K562 (cell line): ENCODE measurements at regions not wholly inside any gene's neighbourhood (a gene's known extent, or its start where the extent isn't known, plus 50 kb on each side); places are given as distances from the start of the nearest gene placed in this dataset.

Source experiments
- ATAC-seq: fragments of 200-7000 bp; cut with Tn5 transposase; 3 replicates; pipeline ENCODE4 v1.9.1; 2020; ENCODE audit warnings: moderate library complexity
- BruUV-seq: library from RNA; stranded (reverse); fragments of 400-500 nt; replicated peaks from 2 replicates; lab custom pipeline; 2021; lab: Mats Ljungman, UMichigan
- CTCF ChIA-PET: fragments of 300-600 bp; formaldehyde crosslinking; extraction: SDS; loops from one replicate; lab custom pipeline; 2021; ENCODE audit warnings: low intra/inter-chr PET ratio; lab: Yijun Ruan, JAX
- POLR2A ChIA-PET: fragments of 300-600, 350-650 bp; sonication (Branson Sonifier 250); formaldehyde crosslinking; extraction: SDS; loops from one replicate; lab custom pipeline; 2021; ENCODE audit warnings: antibody characterized with exemption, inconsistent platforms; lab: Yijun Ruan, JAX
- DNase-seq, 4 experiments: peaks; one replicate each; pipeline versions ENCODE4 v3.0.0 to v3.0.0-alpha.2; 2011 to 2018; ENCODE audit warnings: low spot score in 3 of 4, mixed read lengths in 3 of 4; ENCODE audit errors: extremely low read depth in 1 of 4
- FAIRE-seq: peaks from 2 replicates; lab custom pipeline; 2011; peaks lifted over from hg19 to GRCh38; lab: Jason Lieb, UNC
- H2AFZ ChIP-seq: 2 replicates; pipeline ENCODE4 v1.6.0; 2011; ENCODE audit warnings: low read depth, low read length, control low read depth, inconsistent platforms
- H3K27ac ChIP-seq: fragments of 200-600 bp; 3 replicates; pipeline ENCODE4 v1.8.0; 2011; ENCODE audit warnings: low read depth, mild to moderate bottlenecking, control low read depth, inconsistent platforms, low read length, moderate library complexity, mixed read lengths; ENCODE audit errors: extremely low read depth
- H3K27me3 ChIP-seq, 2 experiments: fragments of 300-600 bp in 1 of 2; 2 replicates in 1 of 2; 3 replicates in 1 of 2; pipeline versions ENCODE4 v1.6.0 to v1.8.0; 2011; ENCODE audit warnings: inconsistent platforms in 2 of 2, low read length in 2 of 2, mild to moderate bottlenecking in 1 of 2, mixed read lengths in 1 of 2, moderate library complexity in 1 of 2; ENCODE audit not compliant: control insufficient read depth in 2 of 2, insufficient read depth in 2 of 2
- H3K36me3 ChIP-seq: fragments of 300-600 bp; 3 replicates; pipeline ENCODE4 v1.8.0; 2011; ENCODE audit warnings: mild to moderate bottlenecking, low read length, inconsistent platforms; ENCODE audit not compliant: control insufficient read depth, insufficient read depth
- H3K4me1 ChIP-seq, 2 experiments: fragments of 200-600 bp in 1 of 2; replicated peaks in 1 of 2; 2 replicates in 1 of 2; 3 replicates in 1 of 2; pipeline versions ENCODE4 v1.5.1 to v1.8.0; 2011; ENCODE audit warnings: inconsistent platforms in 2 of 2, low read length in 2 of 2, mild to moderate bottlenecking in 1 of 2, mixed read lengths in 1 of 2, moderate library complexity in 1 of 2; ENCODE audit not compliant: control insufficient read depth in 2 of 2, insufficient read depth in 2 of 2
- H3K4me2 ChIP-seq: 2 replicates; pipeline ENCODE4 v1.6.1; 2011; ENCODE audit warnings: low read length, control low read depth, inconsistent platforms, mixed read lengths; ENCODE audit not compliant: insufficient read depth
- H3K4me3 ChIP-seq: fragments of 200-600 bp; sonication (generic), shearing (Covaris generic); 2 replicates; pipeline ENCODE4 v1.5.1; 2016; ENCODE audit warnings: control low read depth, inconsistent platforms
- H3K79me2 ChIP-seq: fragments of 200-600 bp; 3 replicates; pipeline ENCODE4 v1.8.0; 2011; ENCODE audit warnings: low read length, inconsistent platforms; ENCODE audit not compliant: control insufficient read depth, insufficient read depth
- H3K9ac ChIP-seq, 2 experiments: 2 replicates each; pipeline versions ENCODE4 v1.6.0 to v1.6.1; 2011; ENCODE audit warnings: low read depth in 2 of 2, low read length in 2 of 2, control low read depth in 1 of 2, inconsistent platforms in 1 of 2, mild to moderate bottlenecking in 1 of 2, mixed read lengths in 1 of 2; ENCODE audit not compliant: insufficient read depth in 1 of 2
- H3K9me1 ChIP-seq: one replicate; pipeline ENCODE4 v1.6.0; 2011; ENCODE audit warnings: inconsistent platforms, mild to moderate bottlenecking, low read length, moderate library complexity; ENCODE audit not compliant: control insufficient read depth, insufficient read depth
- H3K9me3 ChIP-seq: replicated peaks from 2 replicates; pipeline ENCODE4 v1.5.1; 2011; ENCODE audit warnings: low read depth, low read length, inconsistent platforms; ENCODE audit not compliant: control insufficient read depth, insufficient read depth
- H4K20me1 ChIP-seq: replicated peaks from 2 replicates; pipeline ENCODE4 v1.6.1; 2011; ENCODE audit warnings: low read length, inconsistent platforms, mixed read lengths; ENCODE audit not compliant: control insufficient read depth, insufficient read depth
- CEBPB ChIP-seq: fragments of 450-650 bp; IDR thresholded peaks from 2 replicates; pipeline ENCODE4 v1.6.1; 2016; ENCODE audit warnings: missing genetic modification characterization, missing compliant biosample characterization
- CEBPG ChIP-seq, 3 experiments: fragments of 200-800 bp in 1 of 3; sonication (Bioruptor generic) in 1 of 3; sonication (generic) in 1 of 3; formaldehyde crosslinking in 1 of 3; IDR thresholded peaks in 2 of 3; conservative IDR thresholded peaks in 1 of 3; 2 replicates each; pipeline versions ENCODE4 v1.6.1 to v1.8.0; 2016 to 2022; ENCODE audit warnings: missing compliant biosample characterization in 2 of 3, missing genetic modification characterization in 2 of 3, mild to moderate bottlenecking in 1 of 3, missing genetic modification reagents in 1 of 3
- SIN3B ChIP-seq: fragments of 450-650 bp; IDR thresholded peaks from 2 replicates; pipeline ENCODE4 v1.6.1; 2017; ENCODE audit warnings: low read depth, mild to moderate bottlenecking, moderate library complexity
- ZNF589 ChIP-seq: fragments of 200-800 bp; sonication (Bioruptor generic); IDR thresholded peaks from 2 replicates; pipeline ENCODE4 v1.6.1; 2016; ENCODE audit warnings: low read depth, missing genetic modification characterization, missing compliant biosample characterization
- WGBS: fragments of 100-300 bp; shearing (Covaris generic); methylation state at CpG from one replicate; pipeline ENCODE4 v1.1.6; 2016; ENCODE audit warnings: low coverage, mixed read lengths; ENCODE audit not compliant: insufficient coverage; ENCODE audit errors: missing lambda C conversion rate; 5-methylcytosine and 5-hydroxymethylcytosine counted together
- in situ Hi-C: fragments of 300-500 bp; cut with MboI; formaldehyde crosslinking; loops from 4 replicates; pipeline ENCODE4 v1.15.0; 2018; ENCODE audit warnings: inconsistent platforms, mixed read lengths
- intact Hi-C: fragments of 100-400 bp; cut with micrococcal nuclease; formaldehyde crosslinking; loops from 2 replicates; pipeline ENCODE4 v1.14.2; 2022
- TF ChIP-seq, protein P1 (sequence below): sonication (generic); formaldehyde crosslinking; IDR thresholded peaks from 2 replicates; pipeline ENCODE4 v1.8.0; 2022; ENCODE audit warnings: mild to moderate bottlenecking, missing genetic modification reagents, borderline replicate concordance

DNA sequence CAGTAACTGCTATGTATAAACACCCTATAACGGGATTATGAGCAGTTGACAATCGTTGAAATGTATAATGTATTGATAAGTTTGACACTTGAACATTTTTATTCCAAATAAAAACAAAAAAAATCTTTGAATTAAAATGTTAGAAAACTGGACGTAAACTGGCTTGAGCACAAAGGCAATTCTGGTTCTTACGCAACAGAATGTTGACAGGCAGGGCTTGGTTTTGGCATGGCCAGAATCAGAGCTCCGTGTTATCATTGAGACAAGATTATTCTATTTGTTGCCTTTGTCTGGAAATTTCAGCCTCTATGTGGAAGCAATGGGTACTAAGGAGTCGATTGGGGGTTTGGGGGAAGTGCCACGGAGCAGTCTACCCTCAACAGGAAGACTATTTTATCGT, 1028.6 kb upstream of the ZEB2 start:
- H3K4me2 ChIP-seq = no peak overlapping the region
- no peaks in the 10 kb centered on the region for H3K27me3 ChIP-seq
- TF ChIP-seq ZNF589 (CRISPR knock-in tag) = no peak
- peak; percentile 25; the same call in 1 of the 2 replicates for TF ChIP-seq CEBPB
- TF ChIP-seq SIN3B = no peak
- TF ChIP-seq CEBPG (CRISPR knock-in tag; IDR thresholded peaks at IDR 0.05) = no peak
- TF ChIP-seq CEBPG (tag; conservative IDR thresholded peaks at IDR 0.05 in 1 of 2, IDR thresholded peaks at IDR 0.05 in 1 of 2) = 0 out of 4 replicates have a peak, but pooled peaks of 1 of the 2 experiments have one; percentile 11
- TF ChIP-seq, protein P1, sequence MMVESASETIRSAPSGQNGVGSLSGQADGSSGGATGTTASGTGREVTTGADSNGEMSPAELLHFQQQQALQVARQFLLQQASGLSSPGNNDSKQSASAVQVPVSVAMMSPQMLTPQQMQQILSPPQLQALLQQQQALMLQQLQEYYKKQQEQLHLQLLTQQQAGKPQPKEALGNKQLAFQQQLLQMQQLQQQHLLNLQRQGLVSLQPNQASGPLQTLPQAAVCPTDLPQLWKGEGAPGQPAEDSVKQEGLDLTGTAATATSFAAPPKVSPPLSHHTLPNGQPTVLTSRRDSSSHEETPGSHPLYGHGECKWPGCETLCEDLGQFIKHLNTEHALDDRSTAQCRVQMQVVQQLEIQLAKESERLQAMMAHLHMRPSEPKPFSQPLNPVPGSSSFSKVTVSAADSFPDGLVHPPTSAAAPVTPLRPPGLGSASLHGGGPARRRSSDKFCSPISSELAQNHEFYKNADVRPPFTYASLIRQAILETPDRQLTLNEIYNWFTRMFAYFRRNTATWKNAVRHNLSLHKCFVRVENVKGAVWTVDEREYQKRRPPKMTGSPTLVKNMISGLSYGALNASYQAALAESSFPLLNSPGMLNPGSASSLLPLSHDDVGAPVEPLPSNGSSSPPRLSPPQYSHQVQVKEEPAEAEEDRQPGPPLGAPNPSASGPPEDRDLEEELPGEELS = no peak
- no peak overlapping the region for H3K27ac ChIP-seq
- peak overlapping the region; percentile 35; the same call in 1 of the 2 replicates for H2AFZ ChIP-seq
- no peaks in the 10 kb centered on the region for H4K20me1 ChIP-seq
- intact Hi-C loops (no loop called here), in situ Hi-C loops (no loop called here)
- no peaks in the 10 kb centered on the region for H3K79me2 ChIP-seq
- BruUV-seq = no TSS peak
- FAIRE-seq (peak; percentile 52), ATAC-seq (no peak), DNase-seq (no peak)
- H3K36me3 ChIP-seq = no peaks in the 10 kb centered on the region
- ChIA-PET POLR2A (no interaction called here), CTCF (no interaction called here)
- H3K9me1 ChIP-seq = no peaks in the 10 kb centered on the region
- no peak overlapping the region for H3K4me3 ChIP-seq
- WGBS = 46% methylated on average over 8 of the region's 8 CpGs
- H3K4me1 ChIP-seq = no peaks in the 10 kb centered on the region
- no peaks in the 10 kb centered on the region for H3K9me3 ChIP-seq
- no peak overlapping the region for H3K9ac ChIP-seq
